K562 (cell line): ENCODE measurements at regions not wholly inside any gene's neighbourhood (a gene's known extent, or its start where the extent isn't known, plus 50 kb on each side); places are given as distances from the start of the nearest gene placed in this dataset.

Source experiments
- CBFA2T3 ChIP-seq: fragments of 450-650 bp; IDR thresholded peaks from 2 replicates; pipeline ENCODE4 v1.6.1; 2017
- ESRRA ChIP-seq: fragments of 450-650 bp; IDR thresholded peaks from 2 replicates; pipeline ENCODE4 v1.6.1; 2014; ENCODE audit warnings: low read depth, mild to moderate bottlenecking, moderate library complexity, borderline replicate concordance
- FOXO4 ChIP-seq: fragments of 450-650 bp; formaldehyde crosslinking; IDR thresholded peaks from 2 replicates; pipeline ENCODE4 v1.4.0; 2020; ENCODE audit warnings: mild to moderate bottlenecking, moderate library complexity
- GABPB2 ChIP-seq: fragments of 250-450 bp; sonication (Bioruptor Pico); conservative IDR thresholded peaks from 2 replicates; pipeline ENCODE4 v1.5.1; 2021; ENCODE audit warnings: mild to moderate bottlenecking
- MAFG ChIP-seq: fragments of 450-650 bp; conservative IDR thresholded peaks from 2 replicates; pipeline ENCODE4 v1.6.1; 2016; ENCODE audit warnings: missing genetic modification characterization, missing compliant biosample characterization
- NKRF ChIP-seq: fragments of 450-650 bp; IDR thresholded peaks from 2 replicates; pipeline ENCODE4 v1.6.1; 2016; ENCODE audit warnings: borderline replicate concordance
- RAD21 ChIP-seq, 2 experiments: fragments of 250-450 bp in 1 of 2; fragments of 450-650 bp in 1 of 2; sonication (Bioruptor Pico) in 1 of 2; formaldehyde crosslinking in 1 of 2; IDR thresholded peaks in 1 of 2; conservative IDR thresholded peaks in 1 of 2; 2 replicates each; pipeline versions ENCODE4 v1.4.0 to v1.8.0; 2020 to 2022; ENCODE audit warnings: mild to moderate bottlenecking in 2 of 2, moderate library complexity in 1 of 2
- SMARCA4 ChIP-seq: fragments of 450-650 bp; IDR thresholded peaks from 2 replicates; pipeline ENCODE4 v1.6.1; 2016
- XRCC4 ChIP-seq: IDR thresholded peaks from one replicate; pipeline ENCODE4 v1.6.1; 2011; ENCODE audit not compliant: insufficient read depth, insufficient read length; ENCODE audit errors: extremely low read depth
- TF ChIP-seq, protein P1 (sequence below): sonication (generic); formaldehyde crosslinking; IDR thresholded peaks from 2 replicates; pipeline ENCODE4 v1.8.0; 2022; ENCODE audit warnings: mild to moderate bottlenecking, missing genetic modification reagents, borderline replicate concordance

GRCh38 chr20:11851646-11852045 lies 66.0 kb upstream of the BTBD3 start (continued):
- TF ChIP-seq, protein P1, sequence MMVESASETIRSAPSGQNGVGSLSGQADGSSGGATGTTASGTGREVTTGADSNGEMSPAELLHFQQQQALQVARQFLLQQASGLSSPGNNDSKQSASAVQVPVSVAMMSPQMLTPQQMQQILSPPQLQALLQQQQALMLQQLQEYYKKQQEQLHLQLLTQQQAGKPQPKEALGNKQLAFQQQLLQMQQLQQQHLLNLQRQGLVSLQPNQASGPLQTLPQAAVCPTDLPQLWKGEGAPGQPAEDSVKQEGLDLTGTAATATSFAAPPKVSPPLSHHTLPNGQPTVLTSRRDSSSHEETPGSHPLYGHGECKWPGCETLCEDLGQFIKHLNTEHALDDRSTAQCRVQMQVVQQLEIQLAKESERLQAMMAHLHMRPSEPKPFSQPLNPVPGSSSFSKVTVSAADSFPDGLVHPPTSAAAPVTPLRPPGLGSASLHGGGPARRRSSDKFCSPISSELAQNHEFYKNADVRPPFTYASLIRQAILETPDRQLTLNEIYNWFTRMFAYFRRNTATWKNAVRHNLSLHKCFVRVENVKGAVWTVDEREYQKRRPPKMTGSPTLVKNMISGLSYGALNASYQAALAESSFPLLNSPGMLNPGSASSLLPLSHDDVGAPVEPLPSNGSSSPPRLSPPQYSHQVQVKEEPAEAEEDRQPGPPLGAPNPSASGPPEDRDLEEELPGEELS = no peak
- TF ChIP-seq ESRRA (no peak), RAD21 (CRISPR knock-in tag; conservative IDR thresholded peaks at IDR 0.05 in 1 of 2, IDR thresholded peaks at IDR 0.05 in 1 of 2) (no peak), MAFG (tag) (no peak), GABPB2 (CRISPR knock-in tag) (no peak), FOXO4 (no peak), CBFA2T3 (no peak), NKRF (no peak), XRCC4 (no peak), SMARCA4 (no peak)
- TF ChIP-seq, all 486 proteins: peak for 0
